ENCODE measurements at regions not wholly inside any gene's neighbourhood (a gene's known extent, or its start where the extent isn't known, plus 50 kb on each side); places are given as distances from the start of the nearest gene placed in this dataset.
A peak's percentile ranks its signal among the peaks of the same experiment; 100 is the strongest.

DNA sequence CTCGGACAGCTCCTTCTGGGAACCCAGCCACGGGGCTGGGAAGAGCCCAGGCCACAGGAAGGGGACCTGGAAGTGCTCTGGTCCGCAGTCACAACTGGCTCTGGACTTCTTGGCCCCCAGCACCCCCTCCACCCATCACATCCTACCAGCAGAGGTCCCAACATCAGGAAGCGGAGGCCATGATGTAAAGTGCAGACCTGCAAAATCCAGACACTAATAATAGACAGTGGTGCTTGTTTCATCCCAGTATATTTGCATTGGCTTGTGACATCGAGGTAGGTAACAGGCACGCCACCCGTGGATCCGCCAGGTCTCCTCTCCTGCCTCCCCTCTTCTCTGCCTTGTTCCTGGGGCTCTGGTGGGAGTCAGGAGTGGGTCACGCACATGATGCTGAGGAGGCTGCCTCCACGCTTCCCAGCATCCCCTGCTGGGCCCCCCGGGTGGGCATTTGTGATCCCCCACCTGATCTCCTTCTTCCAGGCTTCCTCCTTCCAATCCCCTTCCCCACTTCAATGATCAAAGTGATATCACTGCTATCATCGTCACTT lies 1454.0 kb downstream of the BRD1 start:
- ATAC-seq (ENCODE audit: low read depth) (no peak), DNase-seq (ENCODE audit: low spot score) (peak; percentile 11)
- no peak overlapping the region for H3K4me3 ChIP-seq (ENCODE audit: severe bottlenecking)
- TF ChIP-seq, protein P1, sequence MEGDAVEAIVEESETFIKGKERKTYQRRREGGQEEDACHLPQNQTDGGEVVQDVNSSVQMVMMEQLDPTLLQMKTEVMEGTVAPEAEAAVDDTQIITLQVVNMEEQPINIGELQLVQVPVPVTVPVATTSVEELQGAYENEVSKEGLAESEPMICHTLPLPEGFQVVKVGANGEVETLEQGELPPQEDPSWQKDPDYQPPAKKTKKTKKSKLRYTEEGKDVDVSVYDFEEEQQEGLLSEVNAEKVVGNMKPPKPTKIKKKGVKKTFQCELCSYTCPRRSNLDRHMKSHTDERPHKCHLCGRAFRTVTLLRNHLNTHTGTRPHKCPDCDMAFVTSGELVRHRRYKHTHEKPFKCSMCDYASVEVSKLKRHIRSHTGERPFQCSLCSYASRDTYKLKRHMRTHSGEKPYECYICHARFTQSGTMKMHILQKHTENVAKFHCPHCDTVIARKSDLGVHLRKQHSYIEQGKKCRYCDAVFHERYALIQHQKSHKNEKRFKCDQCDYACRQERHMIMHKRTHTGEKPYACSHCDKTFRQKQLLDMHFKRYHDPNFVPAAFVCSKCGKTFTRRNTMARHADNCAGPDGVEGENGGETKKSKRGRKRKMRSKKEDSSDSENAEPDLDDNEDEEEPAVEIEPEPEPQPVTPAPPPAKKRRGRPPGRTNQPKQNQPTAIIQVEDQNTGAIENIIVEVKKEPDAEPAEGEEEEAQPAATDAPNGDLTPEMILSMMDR (IDR thresholded peaks at IDR 0.05; ENCODE audit: poor library complexity, severe bottlenecking) = no peak
- no peaks in the 10 kb centered on the region for H3K36me3 ChIP-seq (ENCODE audit: low read depth)
- H3K4me1 ChIP-seq (ENCODE audit: insufficient read depth, poor library complexity, severe bottlenecking) = no peaks in the 10 kb centered on the region
- H3K27ac ChIP-seq (ENCODE audit: poor library complexity, severe bottlenecking) = no peak overlapping the region
- H3K9me3 ChIP-seq (ENCODE audit: severe bottlenecking) = no peaks in the 10 kb centered on the region
- no peaks in the 10 kb centered on the region for H3K27me3 ChIP-seq (ENCODE audit: insufficient read depth, poor library complexity, severe bottlenecking)

DNA sequence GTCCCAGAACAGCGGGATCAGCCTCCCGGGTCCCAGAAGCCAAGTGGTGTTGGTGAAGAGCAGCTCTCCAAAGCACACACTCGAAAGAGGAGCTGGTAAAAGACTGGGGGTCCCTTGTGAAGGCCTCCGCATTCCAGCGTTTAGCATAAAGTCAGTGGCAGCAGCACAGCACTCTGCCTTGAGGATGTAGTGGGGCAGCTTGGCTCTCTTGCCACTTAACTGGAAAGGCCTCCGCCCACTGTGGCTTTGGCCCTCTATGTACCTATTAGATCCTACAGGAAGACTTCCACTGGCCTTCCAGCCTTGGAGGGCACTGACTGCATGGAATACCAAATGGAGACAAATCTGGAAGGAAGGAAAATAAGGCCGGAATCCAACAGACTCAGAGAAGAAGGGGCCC lies 1455.3 kb downstream of the BRD1 start:
- no peak for DNase-seq (ENCODE audit: low spot score)
- H3K4me1 ChIP-seq (ENCODE audit: insufficient read depth, poor library complexity, severe bottlenecking) = no peaks in the 10 kb centered on the region
- H3K27me3 ChIP-seq (ENCODE audit: insufficient read depth, poor library complexity, severe bottlenecking) = no peaks in the 10 kb centered on the region
- H3K4me3 ChIP-seq (ENCODE audit: severe bottlenecking) = no peak overlapping the region
- no peaks in the 10 kb centered on the region for H3K36me3 ChIP-seq (ENCODE audit: low read depth)
- no peak for ATAC-seq (ENCODE audit: low read depth)
- TF ChIP-seq, protein P1 (IDR thresholded peaks at IDR 0.05; ENCODE audit: poor library complexity, severe bottlenecking) = no peak
- H3K27ac ChIP-seq (ENCODE audit: poor library complexity, severe bottlenecking) = no peak overlapping the region
- peaks cover 4% of the 10 kb centered on the region for H3K9me3 ChIP-seq (ENCODE audit: severe bottlenecking)

DNA sequence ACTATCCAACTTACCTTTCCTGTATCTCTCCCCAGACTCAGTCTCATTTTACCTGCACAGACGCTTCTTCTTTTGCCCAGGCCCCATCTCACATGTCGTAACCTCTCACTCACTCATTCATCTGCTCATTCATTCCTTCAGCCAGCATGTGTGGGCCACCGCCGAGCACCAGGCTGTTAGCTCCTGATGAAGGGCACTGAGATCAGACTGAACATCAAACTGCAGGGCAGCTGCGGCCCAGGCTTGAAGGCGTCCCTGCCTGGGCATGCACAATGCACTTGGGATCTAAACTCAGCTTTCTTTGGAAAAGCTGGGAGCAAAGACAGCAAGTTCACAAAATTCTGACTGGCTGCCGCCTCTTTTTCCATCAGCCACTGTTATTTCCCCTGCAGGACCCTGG lies 1456.3 kb downstream of the BRD1 start:
- H3K27me3 ChIP-seq (ENCODE audit: insufficient read depth, poor library complexity, severe bottlenecking) = no peaks in the 10 kb centered on the region
- no peaks in the 10 kb centered on the region for H3K4me1 ChIP-seq (ENCODE audit: insufficient read depth, poor library complexity, severe bottlenecking)
- TF ChIP-seq, protein P1 (IDR thresholded peaks at IDR 0.05; ENCODE audit: poor library complexity, severe bottlenecking) = no peak
- no peak overlapping the region for H3K4me3 ChIP-seq (ENCODE audit: severe bottlenecking)
- no peaks in the 10 kb centered on the region for H3K36me3 ChIP-seq (ENCODE audit: low read depth)
- DNase-seq (ENCODE audit: low spot score) (no peak), ATAC-seq (ENCODE audit: low read depth) (no peak)
- H3K27ac ChIP-seq (ENCODE audit: poor library complexity, severe bottlenecking) = no peak overlapping the region
- peaks cover 4% of the 10 kb centered on the region for H3K9me3 ChIP-seq (ENCODE audit: severe bottlenecking)

DNA sequence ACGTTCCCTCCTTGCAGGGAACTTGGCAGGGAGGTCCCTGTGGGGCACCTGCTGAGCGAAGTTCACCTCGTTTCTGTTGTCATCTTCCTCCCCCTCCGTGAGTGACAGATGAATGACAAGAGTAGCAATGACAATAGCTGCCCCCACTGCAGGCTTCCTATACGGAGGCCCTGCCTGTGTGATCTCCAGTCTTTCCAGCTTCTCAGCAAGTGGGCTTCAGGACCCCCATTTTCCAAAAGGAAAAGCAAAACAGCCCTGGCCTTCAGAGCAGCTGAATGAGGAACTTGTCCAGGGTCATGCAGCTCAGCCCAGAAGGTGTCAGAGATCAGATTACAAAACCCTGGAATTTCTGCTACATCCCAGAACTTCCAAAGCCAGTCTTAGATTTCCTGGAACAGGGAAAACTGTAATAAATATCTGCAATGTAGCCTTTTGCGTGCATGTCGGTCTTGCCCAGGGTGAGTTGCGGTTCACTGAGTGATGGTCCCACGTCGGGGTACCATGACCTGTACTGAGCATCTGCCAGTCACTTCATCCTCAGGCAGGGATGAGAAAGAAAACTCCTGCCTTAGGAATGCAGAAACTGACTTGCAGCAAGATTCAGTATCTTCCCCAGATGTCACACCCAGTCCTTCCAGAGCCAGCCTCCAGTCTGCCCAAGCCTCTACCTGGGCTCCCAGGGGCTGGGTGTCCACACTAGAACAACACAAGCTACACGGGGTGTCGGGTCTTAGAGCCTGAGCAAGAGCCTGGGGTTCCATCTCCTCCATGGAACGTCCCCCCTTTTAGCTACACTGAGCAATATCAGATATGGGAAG lies 1457.0 kb downstream of the BRD1 start:
- DNase-seq (ENCODE audit: low spot score) (no peak), ATAC-seq (ENCODE audit: low read depth) (no peak)
- no peaks in the 10 kb centered on the region for H3K27me3 ChIP-seq (ENCODE audit: insufficient read depth, poor library complexity, severe bottlenecking)
- H3K27ac ChIP-seq (ENCODE audit: poor library complexity, severe bottlenecking) = no peak overlapping the region
- H3K9me3 ChIP-seq (ENCODE audit: severe bottlenecking) = peaks cover 4% of the 10 kb centered on the region
- TF ChIP-seq, protein P1 (IDR thresholded peaks at IDR 0.05; ENCODE audit: poor library complexity, severe bottlenecking) = no peak
- H3K4me3 ChIP-seq (ENCODE audit: severe bottlenecking) = no peak overlapping the region
- H3K36me3 ChIP-seq (ENCODE audit: low read depth) = no peaks in the 10 kb centered on the region
- H3K4me1 ChIP-seq (ENCODE audit: insufficient read depth, poor library complexity, severe bottlenecking) = no peaks in the 10 kb centered on the region
